ENCODE measurements at regions not wholly inside any gene's neighbourhood (a gene's known extent, or its start where the extent isn't known, plus 50 kb on each side); places are given as distances from the start of the nearest gene placed in this dataset.

GRCh38 chr7:12827920-12828319 is 140.5 kb downstream of the ARL4A start:
- Histone ChIP-seq H3K27ac (ENCODE audit: low read depth in 2 of 2, low read length in 2 of 2) (no peak overlapping the region), H3K27me3 (ENCODE audit: control insufficient read depth, insufficient read depth, low read length) (no peaks in the 10 kb centered on the region), H3K4me3 (ENCODE audit: low read length in 3 of 3) (no peak overlapping the region), H3K9ac (ENCODE audit: low read length in 3 of 3) (no peak overlapping the region), H3K9me3 (ENCODE audit: control insufficient read depth in 2 of 3, insufficient read depth in 1 of 3, low read length in 3 of 3) (no peaks in the 10 kb centered on the region), H3K4me1 (ENCODE audit: control insufficient read depth in 2 of 3, insufficient read depth in 2 of 3, low read depth in 1 of 3, low read length in 3 of 3) (no peaks in the 10 kb centered on the region), H3K36me3 (ENCODE audit: control insufficient read depth in 2 of 3, insufficient read depth in 3 of 3, low read length in 3 of 3) (no peaks in the 10 kb centered on the region)
- DNase-seq: no peak
- TF ChIP-seq, protein P1, sequence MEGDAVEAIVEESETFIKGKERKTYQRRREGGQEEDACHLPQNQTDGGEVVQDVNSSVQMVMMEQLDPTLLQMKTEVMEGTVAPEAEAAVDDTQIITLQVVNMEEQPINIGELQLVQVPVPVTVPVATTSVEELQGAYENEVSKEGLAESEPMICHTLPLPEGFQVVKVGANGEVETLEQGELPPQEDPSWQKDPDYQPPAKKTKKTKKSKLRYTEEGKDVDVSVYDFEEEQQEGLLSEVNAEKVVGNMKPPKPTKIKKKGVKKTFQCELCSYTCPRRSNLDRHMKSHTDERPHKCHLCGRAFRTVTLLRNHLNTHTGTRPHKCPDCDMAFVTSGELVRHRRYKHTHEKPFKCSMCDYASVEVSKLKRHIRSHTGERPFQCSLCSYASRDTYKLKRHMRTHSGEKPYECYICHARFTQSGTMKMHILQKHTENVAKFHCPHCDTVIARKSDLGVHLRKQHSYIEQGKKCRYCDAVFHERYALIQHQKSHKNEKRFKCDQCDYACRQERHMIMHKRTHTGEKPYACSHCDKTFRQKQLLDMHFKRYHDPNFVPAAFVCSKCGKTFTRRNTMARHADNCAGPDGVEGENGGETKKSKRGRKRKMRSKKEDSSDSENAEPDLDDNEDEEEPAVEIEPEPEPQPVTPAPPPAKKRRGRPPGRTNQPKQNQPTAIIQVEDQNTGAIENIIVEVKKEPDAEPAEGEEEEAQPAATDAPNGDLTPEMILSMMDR (IDR thresholded peaks at IDR 0.05; ENCODE audit: borderline replicate concordance, extremely low read depth, insufficient read depth): no peak
- FAIRE-seq: no peak
- intact Hi-C loops (cut with DNase I): no loop called here

- DNase-seq: peak in 1 of 5 donors; percentile 32
- no peak for FAIRE-seq
- H3K27ac ChIP-seq (ENCODE audit: low read depth in 2 of 2, low read length in 2 of 2): no peak overlapping the region
- H3K4me3 ChIP-seq (ENCODE audit: low read length in 3 of 3): no peak overlapping the region
- H3K9ac ChIP-seq (ENCODE audit: low read length in 3 of 3): no peak overlapping the region
- no peaks in the 10 kb centered on the region for H3K36me3 ChIP-seq (ENCODE audit: control insufficient read depth in 2 of 3, insufficient read depth in 3 of 3, low read length in 3 of 3)
- H3K27me3 ChIP-seq (ENCODE audit: control insufficient read depth, insufficient read depth, low read length): no peaks in the 10 kb centered on the region
- no peaks in the 10 kb centered on the region for H3K9me3 ChIP-seq (ENCODE audit: control insufficient read depth in 2 of 3, insufficient read depth in 1 of 3, low read length in 3 of 3)
- intact Hi-C loops (cut with DNase I): no loop called here
- TF ChIP-seq, protein P1 (IDR thresholded peaks at IDR 0.05; ENCODE audit: borderline replicate concordance, extremely low read depth, insufficient read depth): no peak
- H3K4me1 ChIP-seq (ENCODE audit: control insufficient read depth in 2 of 3, insufficient read depth in 2 of 3, low read depth in 1 of 3, low read length in 3 of 3): no peaks in the 10 kb centered on the region
Measured at GRCh38 chr7:12831024-12831423, 143.6 kb downstream of the ARL4A start.

DNA sequence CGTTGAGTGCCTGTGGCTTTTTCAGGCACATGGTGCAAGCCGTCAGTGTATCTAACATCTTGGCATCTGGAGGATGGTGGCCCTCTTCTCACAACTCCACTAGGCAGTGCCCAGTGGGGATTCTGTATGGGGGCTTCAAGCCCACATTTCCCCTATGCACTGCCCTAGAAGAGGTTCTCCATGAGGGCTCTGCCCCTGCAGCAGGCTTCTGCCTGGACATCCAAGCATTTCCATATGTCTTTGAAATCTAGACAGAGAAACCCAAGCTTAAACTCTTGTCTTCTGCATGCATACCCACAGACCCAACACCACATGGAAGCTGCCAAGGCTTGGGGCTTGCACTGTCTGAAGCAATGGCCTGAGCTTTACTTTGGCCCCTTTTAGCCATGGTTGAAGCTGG is 146.4 kb downstream of the ARL4A start:
- FAIRE-seq: no peak
- TF ChIP-seq, protein P1 (IDR thresholded peaks at IDR 0.05; ENCODE audit: borderline replicate concordance, extremely low read depth, insufficient read depth): no peak
- no peak for DNase-seq
- H3K9ac ChIP-seq (ENCODE audit: low read length in 3 of 3): no peak overlapping the region
- no peak overlapping the region for H3K4me3 ChIP-seq (ENCODE audit: low read length in 3 of 3)
- no peaks in the 10 kb centered on the region for H3K27me3 ChIP-seq (ENCODE audit: control insufficient read depth, insufficient read depth, low read length)
- no peaks in the 10 kb centered on the region for H3K4me1 ChIP-seq (ENCODE audit: control insufficient read depth in 2 of 3, insufficient read depth in 2 of 3, low read depth in 1 of 3, low read length in 3 of 3)
- intact Hi-C loops (cut with DNase I): no loop called here
- no peaks in the 10 kb centered on the region for H3K9me3 ChIP-seq (ENCODE audit: control insufficient read depth in 2 of 3, insufficient read depth in 1 of 3, low read length in 3 of 3)
- no peaks in the 10 kb centered on the region for H3K36me3 ChIP-seq (ENCODE audit: control insufficient read depth in 2 of 3, insufficient read depth in 3 of 3, low read length in 3 of 3)
- H3K27ac ChIP-seq (ENCODE audit: low read depth in 2 of 2, low read length in 2 of 2): no peak overlapping the region

- DNase-seq: no peak
- TF ChIP-seq, protein P1 (IDR thresholded peaks at IDR 0.05; ENCODE audit: borderline replicate concordance, extremely low read depth, insufficient read depth): no peak
- Histone ChIP-seq H3K9me3 (ENCODE audit: control insufficient read depth in 2 of 3, insufficient read depth in 1 of 3, low read length in 3 of 3) (no peaks in the 10 kb centered on the region), H3K4me1 (ENCODE audit: control insufficient read depth in 2 of 3, insufficient read depth in 2 of 3, low read depth in 1 of 3, low read length in 3 of 3) (no peaks in the 10 kb centered on the region), H3K36me3 (ENCODE audit: control insufficient read depth in 2 of 3, insufficient read depth in 3 of 3, low read length in 3 of 3) (no peaks in the 10 kb centered on the region), H3K9ac (ENCODE audit: low read length in 3 of 3) (no peak overlapping the region), H3K27ac (ENCODE audit: low read depth in 2 of 2, low read length in 2 of 2) (no peak overlapping the region), H3K27me3 (ENCODE audit: control insufficient read depth, insufficient read depth, low read length) (no peaks in the 10 kb centered on the region), H3K4me3 (ENCODE audit: low read length in 3 of 3) (no peak overlapping the region)
- intact Hi-C loops (cut with DNase I): no loop called here
- no peak for FAIRE-seq
Measured at GRCh38 chr7:12834782-12835181, 147.3 kb downstream of the ARL4A start.
